Testis (tissue), 2 donors: ENCODE measurements at regions not wholly inside any gene's neighbourhood (a gene's known extent, or its start where the extent isn't known, plus 50 kb on each side); places are given as distances from the start of the nearest gene placed in this dataset.

ENCODE experiments used
- DNase-seq: peaks from one replicate; pipeline ENCODE4 v3.0.0-alpha.2; 2019
- H3K27ac ChIP-seq, 2 donors: fragments of 200-600 bp; sonication (generic); one replicate each; pipeline ENCODE4 v1.5.1; 2019
- H3K27me3 ChIP-seq: fragments of 200-600 bp; sonication (generic); one replicate; pipeline ENCODE4 v1.5.1; 2019
- H3K36me3 ChIP-seq: fragments of 200-600 bp; sonication (generic); one replicate; pipeline ENCODE4 v1.5.1; 2017; ENCODE audit warnings: low read depth; ENCODE audit errors: missing control alignments
- H3K4me1 ChIP-seq: fragments of 200-600 bp; sonication (generic); one replicate; pipeline ENCODE4 v1.5.1; 2019
- H3K4me3 ChIP-seq, 2 donors: fragments of 200-600 bp; sonication (generic); one replicate each; pipeline ENCODE4 v1.5.1; 2017 to 2019
- H3K9me3 ChIP-seq: fragments of 200-600 bp; sonication (generic); one replicate; pipeline ENCODE4 v1.5.1; 2017
- CTCF ChIP-seq, 3 experiments: fragments of 450-650 bp in 2 of 3; fragments of 200-600 bp in 1 of 3; sonication (generic) in 1 of 3; IDR thresholded peaks; one replicate each; pipeline ENCODE4 v1.5.1; 2016 to 2019; ENCODE audit warnings: antibody characterized with exemption in 3 of 3, mild to moderate bottlenecking in 2 of 3, moderate library complexity in 1 of 3
- POLR2A ChIP-seq: fragments of 450-650 bp; IDR thresholded peaks from one replicate; pipeline ENCODE4 v1.6.1; 2017; ENCODE audit warnings: antibody characterized with exemption, mild to moderate bottlenecking, moderate library complexity
- WGBS, 2 donors: methylation state at CpG; one replicate each; pipeline ENCODE4 v1.1.5; 2018; 5-methylcytosine and 5-hydroxymethylcytosine counted together
- intact Hi-C: fragments of 100-400 bp; cut with DNase I; formaldehyde crosslinking; loops from one replicate; pipeline ENCODE4 v1.15.1; 2023; ENCODE audit warnings: low total_unique reads

GRCh38 chr2:199679883-199680282 is 171.1 kb downstream of the FTCDNL1 start:
- H3K36me3 ChIP-seq = no peaks in the 10 kb centered on the region
- H3K27me3 ChIP-seq = no peaks in the 10 kb centered on the region
- DNase-seq = no peak
- no peaks in the 10 kb centered on the region for H3K4me1 ChIP-seq
- intact Hi-C loops = no loop called here
- no peak overlapping the region for H3K27ac ChIP-seq
- no peaks in the 10 kb centered on the region for H3K9me3 ChIP-seq
- TF ChIP-seq POLR2A (no peak), CTCF (IDR thresholded peaks at IDR 0.05) (no peak)
- no peak overlapping the region for H3K4me3 ChIP-seq
- 89 to 93% methylated on average over 1 of the region's 1 CpG for WGBS, 2 donors

GRCh38 chr2:199677881-199678280 is 173.1 kb downstream of the FTCDNL1 start:
- no peaks in the 10 kb centered on the region for H3K4me1 ChIP-seq

GRCh38 chr2:199668645-199669044 is 182.3 kb downstream of the FTCDNL1 start:
- no peak overlapping the region for H3K27ac ChIP-seq
- no peak overlapping the region for H3K4me3 ChIP-seq
- H3K4me1 ChIP-seq = no peaks in the 10 kb centered on the region
- H3K36me3 ChIP-seq = no peaks in the 10 kb centered on the region
- H3K9me3 ChIP-seq = no peaks in the 10 kb centered on the region
- TF ChIP-seq POLR2A (no peak), CTCF (IDR thresholded peaks at IDR 0.05) (no peak)
- no peak for DNase-seq
- intact Hi-C loops = no loop called here
- no peaks in the 10 kb centered on the region for H3K27me3 ChIP-seq
- 50 to 52% methylated on average over 3 of the region's 3 CpGs for WGBS, 2 donors

More at GRCh38 chr2:199677881-199678280, 173.1 kb downstream of the FTCDNL1 start:
- intact Hi-C loops = no loop called here
- Histone ChIP-seq H3K4me3 (no peak overlapping the region), H3K36me3 (no peaks in the 10 kb centered on the region), H3K9me3 (no peaks in the 10 kb centered on the region), H3K27me3 (no peaks in the 10 kb centered on the region), H3K27ac (no peak overlapping the region)
- TF ChIP-seq CTCF (IDR thresholded peaks at IDR 0.05) (no peak), POLR2A (no peak)
- WGBS, 2 donors = 88 to 89% methylated on average over 4 of the region's 4 CpGs
- DNase-seq = no peak

- Histone ChIP-seq H3K36me3 (no peaks in the 10 kb centered on the region), H3K4me3 (no peak overlapping the region), H3K9me3 (no peaks in the 10 kb centered on the region), H3K27ac (no peak overlapping the region), H3K4me1 (no peaks in the 10 kb centered on the region), H3K27me3 (no peaks in the 10 kb centered on the region)
- 45 to 61% methylated on average over 6 of the region's 6 CpGs for WGBS, 2 donors
- DNase-seq = no peak
- intact Hi-C loops = no loop called here
- TF ChIP-seq POLR2A (no peak), CTCF (IDR thresholded peaks at IDR 0.05) (no peak)
Measured at GRCh38 chr2:199663157-199663556, 187.8 kb downstream of the FTCDNL1 start.

- intact Hi-C loops = no loop called here
- WGBS, 2 donors = 74 to 77% methylated on average over 8 of the region's 8 CpGs
- no peaks in the 10 kb centered on the region for H3K4me1 ChIP-seq
- H3K27ac ChIP-seq = no peak overlapping the region
- TF ChIP-seq CTCF (IDR thresholded peaks at IDR 0.05) = no peak
- no peak for TF ChIP-seq POLR2A
- no peaks in the 10 kb centered on the region for H3K36me3 ChIP-seq
- no peaks in the 10 kb centered on the region for H3K27me3 ChIP-seq
- DNase-seq = no peak
- H3K9me3 ChIP-seq = no peaks in the 10 kb centered on the region
- no peak overlapping the region for H3K4me3 ChIP-seq
Measured at GRCh38 chr2:199662255-199662654, 188.7 kb downstream of the FTCDNL1 start.
